ENCODE measurements at regions not wholly inside any gene's neighbourhood (a gene's known extent, or its start where the extent isn't known, plus 50 kb on each side); places are given as distances from the start of the nearest gene placed in this dataset.
"Not testable (repeated sequence)": the region's sequence is repeated elsewhere in the genome, so short reads cannot be mapped to it uniquely, and the experiment has no call there.

- Histone ChIP-seq H3K4me1 (ENCODE audit: insufficient read depth, low read length) (0 out of 2 replicates have a peak, but pooled peaks cover 4% of the 10 kb centered on the region), H3K9me3 (ENCODE audit: insufficient read depth, low read depth, low read length) (no peaks in the 10 kb centered on the region), H3K27ac (ENCODE audit: low read depth, low read length) (no peak overlapping the region), H3K36me3 (ENCODE audit: insufficient read depth, low read length) (no peaks in the 10 kb centered on the region), H3K9ac (ENCODE audit: low read depth, low read length) (no peak overlapping the region), H3K27me3 (ENCODE audit: insufficient read depth, low read length) (no peaks in the 10 kb centered on the region), H3K4me3 (ENCODE audit: low read length) (no peak overlapping the region)
- 90% methylated on average over 17 of the region's 17 CpGs for WGBS
Measured at GRCh38 chr4:72876946-72877345, 192.6 kb downstream of the COX18 start.

DNA sequence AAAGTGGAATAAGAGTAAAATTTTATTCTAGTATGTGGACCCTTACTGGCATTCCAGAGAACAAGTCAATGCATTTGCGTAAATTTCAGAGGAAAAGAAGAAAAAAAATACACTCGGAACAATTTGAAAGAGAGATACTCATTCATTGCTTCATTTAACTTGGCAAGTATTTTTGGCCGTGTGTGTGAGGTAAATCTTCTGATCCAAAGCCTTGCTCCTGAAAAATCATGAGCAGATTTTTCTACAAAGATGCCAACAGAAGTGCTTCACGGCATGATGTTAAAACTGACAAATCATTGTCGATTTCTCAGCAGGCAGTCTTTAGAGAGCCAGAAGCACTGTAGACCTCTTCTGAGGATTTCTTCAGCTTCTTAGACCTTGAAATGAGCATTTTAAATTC lies 194.0 kb downstream of the COX18 start:
- no peaks in the 10 kb centered on the region for H3K9me3 ChIP-seq (ENCODE audit: insufficient read depth, low read depth, low read length)
- H3K4me1 ChIP-seq (ENCODE audit: insufficient read depth, low read length): 0 out of 2 replicates have a peak, but pooled peaks cover 4% of the 10 kb centered on the region
- H3K36me3 ChIP-seq (ENCODE audit: insufficient read depth, low read length): no peaks in the 10 kb centered on the region
- no peaks in the 10 kb centered on the region for H3K27me3 ChIP-seq (ENCODE audit: insufficient read depth, low read length)
- no peak overlapping the region for H3K27ac ChIP-seq (ENCODE audit: low read depth, low read length)
- whole genome bisulfite sequencing: 92% methylated on average over 5 of the region's 5 CpGs
- H3K4me3 ChIP-seq (ENCODE audit: low read length): no peak overlapping the region
- no peak overlapping the region for H3K9ac ChIP-seq (ENCODE audit: low read depth, low read length)

- Histone ChIP-seq H3K36me3 (ENCODE audit: insufficient read depth, low read length) (no peaks in the 10 kb centered on the region), H3K4me3 (ENCODE audit: low read length) (no peak overlapping the region)
- WGBS: 91% methylated on average over 1 of the region's 1 CpG
Measured at GRCh38 chr4:72875138-72875537, 194.4 kb downstream of the COX18 start.

DNA sequence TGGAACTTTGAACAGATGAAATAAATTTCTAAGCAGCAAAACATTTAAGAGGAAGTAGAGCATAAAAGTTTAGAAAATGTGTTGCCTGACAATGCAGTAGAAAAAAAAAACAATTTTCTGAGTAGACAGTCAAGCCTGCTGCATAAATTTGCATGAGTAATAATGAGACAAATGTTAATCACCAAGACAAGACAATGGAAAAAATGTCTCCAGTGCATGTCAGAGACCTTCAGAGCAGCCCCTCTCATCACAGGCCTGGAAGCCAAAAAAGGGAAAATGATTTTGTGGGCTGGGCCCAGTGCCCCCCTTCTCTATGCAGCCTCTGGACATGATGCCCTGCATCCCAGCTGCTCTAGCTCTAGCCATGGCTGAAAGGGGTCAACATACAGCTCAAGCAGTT lies 204.6 kb downstream of the COX18 start:
- Histone ChIP-seq H3K4me1 (ENCODE audit: insufficient read depth, low read length) (no peaks in the 10 kb centered on the region), H3K27me3 (ENCODE audit: insufficient read depth, low read length) (no peaks in the 10 kb centered on the region)

More at GRCh38 chr4:72875138-72875537, 194.4 kb downstream of the COX18 start:
- Histone ChIP-seq H3K27me3 (ENCODE audit: insufficient read depth, low read length) (no peaks in the 10 kb centered on the region), H3K9me3 (ENCODE audit: insufficient read depth, low read depth, low read length) (no peaks in the 10 kb centered on the region), H3K9ac (ENCODE audit: low read depth, low read length) (no peak overlapping the region), H3K27ac (ENCODE audit: low read depth, low read length) (no peak overlapping the region), H3K4me1 (ENCODE audit: insufficient read depth, low read length) (0 out of 2 replicates have a peak, but pooled peaks cover 4% of the 10 kb centered on the region)

DNA sequence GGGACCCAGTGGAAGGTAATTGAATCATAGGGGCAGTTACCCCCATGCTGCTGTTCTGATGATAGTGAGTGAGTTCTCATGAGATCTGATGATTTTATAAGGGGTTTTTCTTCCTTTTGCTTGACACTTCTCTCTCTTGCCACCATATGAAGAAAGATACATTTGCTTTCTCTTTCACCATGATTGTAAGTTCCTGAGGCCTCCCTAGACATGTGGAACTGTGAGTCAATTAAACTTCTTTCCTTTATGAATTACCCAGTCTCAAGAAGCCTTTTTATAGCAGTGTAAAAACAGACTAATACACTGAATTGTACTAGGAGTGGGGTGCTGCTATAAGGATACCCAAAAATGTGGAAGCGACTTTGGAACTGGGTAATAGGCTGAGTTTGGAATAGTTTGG lies 205.2 kb downstream of the COX18 start:
- not testable (repeated sequence) for H3K36me3 ChIP-seq (ENCODE audit: insufficient read depth, low read length)

More for the DNA sequence above, 204.6 kb downstream of the COX18 start:
- no peak overlapping the region for H3K9ac ChIP-seq (ENCODE audit: low read depth, low read length)
- no peak overlapping the region for H3K27ac ChIP-seq (ENCODE audit: low read depth, low read length)
- H3K36me3 ChIP-seq (ENCODE audit: insufficient read depth, low read length): no peaks in the 10 kb centered on the region
- peaks cover 3% of the 10 kb centered on the region for H3K9me3 ChIP-seq (ENCODE audit: insufficient read depth, low read depth, low read length)
- H3K4me3 ChIP-seq (ENCODE audit: low read length): no peak overlapping the region

GRCh38 chr4:72860766-72861165 lies 208.8 kb downstream of the COX18 start:
- no peaks in the 10 kb centered on the region for H3K9me3 ChIP-seq (ENCODE audit: insufficient read depth, low read depth, low read length)
- H3K4me1 ChIP-seq (ENCODE audit: insufficient read depth, low read length): no peaks in the 10 kb centered on the region
- no peak overlapping the region for H3K9ac ChIP-seq (ENCODE audit: low read depth, low read length)
- H3K27ac ChIP-seq (ENCODE audit: low read depth, low read length): no peak overlapping the region
- no peak overlapping the region for H3K4me3 ChIP-seq (ENCODE audit: low read length)
- no peaks in the 10 kb centered on the region for H3K36me3 ChIP-seq (ENCODE audit: insufficient read depth, low read length)
- no peaks in the 10 kb centered on the region for H3K27me3 ChIP-seq (ENCODE audit: insufficient read depth, low read length)

More for the DNA sequence above, 205.2 kb downstream of the COX18 start:
- not testable (repeated sequence) for H3K27ac ChIP-seq (ENCODE audit: low read depth, low read length); H3K27me3 ChIP-seq (ENCODE audit: insufficient read depth, low read length); H3K9ac ChIP-seq (ENCODE audit: low read depth, low read length); H3K4me1 ChIP-seq (ENCODE audit: insufficient read depth, low read length); H3K9me3 ChIP-seq (ENCODE audit: insufficient read depth, low read depth, low read length); H3K4me3 ChIP-seq (ENCODE audit: low read length)
- WGBS: 98% methylated on average over 1 of the region's 1 CpG

- WGBS: 88% methylated on average over 3 of the region's 4 CpGs
- Histone ChIP-seq H3K9ac (ENCODE audit: low read depth, low read length) (no peak overlapping the region), H3K4me1 (ENCODE audit: insufficient read depth, low read length) (no peaks in the 10 kb centered on the region), H3K9me3 (ENCODE audit: insufficient read depth, low read depth, low read length) (no peaks in the 10 kb centered on the region), H3K4me3 (ENCODE audit: low read length) (no peak overlapping the region), H3K27ac (ENCODE audit: low read depth, low read length) (no peak overlapping the region), H3K36me3 (ENCODE audit: insufficient read depth, low read length) (no peaks in the 10 kb centered on the region), H3K27me3 (ENCODE audit: insufficient read depth, low read length) (no peaks in the 10 kb centered on the region)
Measured at GRCh38 chr4:72858328-72858727, 211.2 kb downstream of the COX18 start.

DNA sequence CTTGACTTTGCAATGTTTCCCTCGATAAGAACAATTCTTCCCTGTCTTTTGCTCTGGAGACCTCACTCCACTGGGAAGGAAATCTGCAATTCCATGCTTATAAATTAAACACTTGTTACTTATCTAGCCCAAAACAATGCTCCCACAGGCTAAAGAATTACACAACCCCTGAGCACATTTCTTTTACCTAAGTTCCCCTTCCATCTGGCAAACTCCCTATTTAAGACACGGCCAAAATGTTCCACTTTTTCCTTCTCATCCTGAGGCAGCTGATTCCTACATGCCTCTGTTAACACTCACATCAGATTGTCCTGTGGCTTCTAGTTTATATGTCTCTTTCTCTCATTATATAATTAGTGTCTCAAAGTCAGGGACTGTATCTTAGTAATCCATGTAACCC lies 211.7 kb downstream of the COX18 start:
- no peak overlapping the region for H3K9ac ChIP-seq (ENCODE audit: low read depth, low read length)
- 42% methylated on average over 2 of the region's 2 CpGs for WGBS
- no peaks in the 10 kb centered on the region for H3K36me3 ChIP-seq (ENCODE audit: insufficient read depth, low read length)
- no peaks in the 10 kb centered on the region for H3K4me1 ChIP-seq (ENCODE audit: insufficient read depth, low read length)
- H3K27ac ChIP-seq (ENCODE audit: low read depth, low read length): no peak overlapping the region
- no peak overlapping the region for H3K4me3 ChIP-seq (ENCODE audit: low read length)
- H3K27me3 ChIP-seq (ENCODE audit: insufficient read depth, low read length): no peaks in the 10 kb centered on the region
- H3K9me3 ChIP-seq (ENCODE audit: insufficient read depth, low read depth, low read length): no peaks in the 10 kb centered on the region

DNA sequence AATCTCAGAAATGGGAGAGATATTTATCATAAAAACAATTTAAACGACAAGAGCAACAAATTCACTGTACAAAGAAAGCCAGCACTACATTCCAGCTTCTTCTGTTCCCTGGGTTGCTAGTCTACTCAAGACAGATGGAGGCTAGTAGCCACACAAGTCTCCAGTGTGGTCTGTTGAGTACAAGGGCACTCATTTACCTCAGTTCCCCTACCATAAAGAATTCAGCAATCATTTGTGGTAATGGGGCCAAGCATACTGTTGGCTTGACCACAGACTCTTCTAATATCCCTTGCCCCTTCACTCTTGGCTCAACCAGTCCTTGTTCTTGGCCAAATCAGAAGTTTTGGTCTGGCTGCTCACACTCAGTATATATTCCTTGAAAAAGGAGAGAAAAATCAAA lies 212.3 kb downstream of the COX18 start:
- Histone ChIP-seq H3K27ac (ENCODE audit: low read depth, low read length) (no peak overlapping the region), H3K4me1 (ENCODE audit: insufficient read depth, low read length) (no peaks in the 10 kb centered on the region), H3K27me3 (ENCODE audit: insufficient read depth, low read length) (no peaks in the 10 kb centered on the region), H3K9ac (ENCODE audit: low read depth, low read length) (no peak overlapping the region), H3K4me3 (ENCODE audit: low read length) (no peak overlapping the region), H3K36me3 (ENCODE audit: insufficient read depth, low read length) (no peaks in the 10 kb centered on the region), H3K9me3 (ENCODE audit: insufficient read depth, low read depth, low read length) (no peaks in the 10 kb centered on the region)
- 63% methylated on average over 1 of the region's 1 CpG for WGBS

- 42% methylated on average over 12 of the region's 12 CpGs for WGBS
- H3K27ac ChIP-seq (ENCODE audit: low read depth, low read length): no peak overlapping the region
- peaks cover 6% of the 10 kb centered on the region; the same call in 1 of the 2 replicates for H3K9me3 ChIP-seq (ENCODE audit: insufficient read depth, low read depth, low read length)
- no peaks in the 10 kb centered on the region for H3K27me3 ChIP-seq (ENCODE audit: insufficient read depth, low read length)
- peaks cover 10% of the 10 kb centered on the region for H3K4me1 ChIP-seq (ENCODE audit: insufficient read depth, low read length)
- H3K36me3 ChIP-seq (ENCODE audit: insufficient read depth, low read length): no peaks in the 10 kb centered on the region
- no peak overlapping the region for H3K9ac ChIP-seq (ENCODE audit: low read depth, low read length)
- H3K4me3 ChIP-seq (ENCODE audit: low read length): no peak overlapping the region
Measured at GRCh38 chr4:72846280-72847111, 223.0 kb downstream of the COX18 start.

GRCh38 chr4:72843466-72843865 lies 226.1 kb downstream of the COX18 start:
- Histone ChIP-seq H3K4me1 (ENCODE audit: insufficient read depth, low read length) (peaks cover 10% of the 10 kb centered on the region), H3K27me3 (ENCODE audit: insufficient read depth, low read length) (no peaks in the 10 kb centered on the region), H3K36me3 (ENCODE audit: insufficient read depth, low read length) (no peaks in the 10 kb centered on the region), H3K9me3 (ENCODE audit: insufficient read depth, low read depth, low read length) (peaks cover 11% of the 10 kb centered on the region; the same call in 1 of the 2 replicates), H3K4me3 (ENCODE audit: low read length) (no peak overlapping the region), H3K9ac (ENCODE audit: low read depth, low read length) (no peak overlapping the region), H3K27ac (ENCODE audit: low read depth, low read length) (no peak overlapping the region)

DNA sequence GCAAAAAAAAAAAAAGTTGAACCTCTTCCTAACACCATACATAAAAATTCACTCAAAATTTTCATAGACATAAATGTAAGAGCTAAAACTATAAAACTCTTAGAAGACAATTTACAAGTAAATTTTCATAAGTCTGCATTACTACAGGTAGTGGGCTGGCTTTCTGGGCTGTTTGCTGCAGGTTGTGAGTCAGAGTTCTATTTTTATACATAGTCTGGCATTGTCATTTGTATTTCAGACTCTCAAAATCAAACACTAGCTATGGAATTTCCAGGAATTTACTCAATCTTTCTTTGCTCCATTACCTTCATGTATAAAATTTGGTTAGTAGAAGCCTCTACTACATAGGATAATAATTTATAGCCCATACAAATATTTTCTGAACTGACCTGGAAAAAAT lies 227.2 kb downstream of the COX18 start:
- Histone ChIP-seq H3K4me3 (ENCODE audit: low read length) (no peak overlapping the region), H3K9ac (ENCODE audit: low read depth, low read length) (no peak overlapping the region), H3K27ac (ENCODE audit: low read depth, low read length) (no peak overlapping the region), H3K27me3 (ENCODE audit: insufficient read depth, low read length) (no peaks in the 10 kb centered on the region), H3K36me3 (ENCODE audit: insufficient read depth, low read length) (no peaks in the 10 kb centered on the region), H3K4me1 (ENCODE audit: insufficient read depth, low read length) (peaks cover 10% of the 10 kb centered on the region), H3K9me3 (ENCODE audit: insufficient read depth, low read depth, low read length) (peaks cover 11% of the 10 kb centered on the region; the same call in 1 of the 2 replicates)
